IMR-90 (cell line): ENCODE measurements at regions not wholly inside any gene's neighbourhood (a gene's known extent, or its start where the extent isn't known, plus 50 kb on each side); places are given as distances from the start of the nearest gene placed in this dataset.

Experiments
- ATAC-seq: fragments of 200-7000 bp; cut with Tn5 transposase; 2 replicates; pipeline ENCODE4 v1.9.1; 2020; ENCODE audit warnings: low read depth, mild to moderate bottlenecking, moderate library complexity
- BruUV-seq: library from RNA; stranded (reverse); fragments of 400-500 nt; replicated peaks from 2 replicates; lab custom pipeline; 2021; lab: Mats Ljungman, UMichigan
- CTCF ChIA-PET: fragments of 300-600 bp; formaldehyde crosslinking; extraction: SDS; loops from one replicate; lab custom pipeline; 2021; ENCODE audit warnings: antibody characterized with exemption; lab: Yijun Ruan, JAX
- POLR2A ChIA-PET: fragments of 300-600 bp; sonication (Branson Sonifier 250); formaldehyde crosslinking; loops from one replicate; lab custom pipeline; 2022; ENCODE audit warnings: antibody characterized with exemption; ENCODE audit not compliant: unreplicated experiment; lab: Charles Lee
- DNase-seq: peaks from one replicate; pipeline ENCODE4 v3.0.0; 2013
- H2AFZ ChIP-seq: replicated peaks from 2 replicates; pipeline ENCODE3; 2013; ENCODE audit warnings: low read length, mild to moderate bottlenecking; ENCODE audit not compliant: poor library complexity
- H2AK5ac ChIP-seq: 2 replicates; pipeline ENCODE4 v1.6.1; 2013; ENCODE audit warnings: low read depth, low read length, inconsistent platforms
- H2AK9ac ChIP-seq: replicated peaks from 2 replicates; pipeline ENCODE3; 2013; ENCODE audit warnings: mild to moderate bottlenecking, low read depth, low read length, moderate library complexity; ENCODE audit not compliant: poor library complexity
- H2BK120ac ChIP-seq: 2 replicates; pipeline ENCODE4 v1.6.1; 2013; ENCODE audit warnings: low read depth, low read length, inconsistent platforms
- H2BK15ac ChIP-seq: 3 replicates; pipeline ENCODE4 v1.6.1; 2013; ENCODE audit warnings: low read depth, low read length, inconsistent platforms
- H2BK20ac ChIP-seq: 2 replicates; pipeline ENCODE4 v1.6.1; 2013; ENCODE audit warnings: low read depth, mild to moderate bottlenecking, inconsistent platforms, low read length, moderate library complexity
- H2BK5ac ChIP-seq: 2 replicates; pipeline ENCODE4 v1.6.1; 2013; ENCODE audit warnings: mild to moderate bottlenecking, low read depth, low read length, inconsistent platforms; ENCODE audit not compliant: poor library complexity, severe bottlenecking
- H3K14ac ChIP-seq: replicated peaks from 2 replicates; pipeline ENCODE4 v1.6.1; 2013; ENCODE audit warnings: low read depth, low read length, inconsistent platforms
- H3K18ac ChIP-seq: 2 replicates; pipeline ENCODE4 v1.6.1; 2013; ENCODE audit warnings: low read depth, low read length, control low read depth
- H3K23ac ChIP-seq: 2 replicates; pipeline ENCODE4 v1.6.1; 2013; ENCODE audit warnings: low read depth, low read length, inconsistent platforms
- H3K27ac ChIP-seq: 2 replicates; pipeline ENCODE4 v1.5.1; 2013; ENCODE audit warnings: mild to moderate bottlenecking, control low read depth, low read length; ENCODE audit not compliant: insufficient read depth
- H3K27me3 ChIP-seq: 2 replicates; pipeline ENCODE4 v1.6.1; 2013; ENCODE audit warnings: low read length; ENCODE audit not compliant: control insufficient read depth, insufficient read depth
- H3K36me3 ChIP-seq: 2 replicates; pipeline ENCODE4 v1.6.1; 2013; ENCODE audit warnings: low read length, mixed read lengths; ENCODE audit not compliant: control insufficient read depth, insufficient read depth
- H3K4ac ChIP-seq: 2 replicates; pipeline ENCODE4 v1.6.1; 2013; ENCODE audit warnings: low read depth, low read length, inconsistent platforms
- H3K4me1 ChIP-seq: 2 replicates; pipeline ENCODE4 v1.6.1; 2013; ENCODE audit warnings: low read length, mixed read lengths; ENCODE audit not compliant: control insufficient read depth, insufficient read depth
- H3K4me2 ChIP-seq: 2 replicates; pipeline ENCODE4 v1.6.1; 2013; ENCODE audit warnings: low read depth, mild to moderate bottlenecking, control low read depth, low read length, moderate library complexity
- H3K4me3 ChIP-seq: 2 replicates; pipeline ENCODE4 v1.5.1; 2013; ENCODE audit warnings: low read depth, mild to moderate bottlenecking, control low read depth, low read length, moderate library complexity; ENCODE audit not compliant: insufficient read depth
- H3K56ac ChIP-seq: 2 replicates; pipeline ENCODE4 v1.6.1; 2013; ENCODE audit warnings: low read length, inconsistent platforms; ENCODE audit not compliant: insufficient read depth; ENCODE audit errors: extremely low read depth
- H3K79me1 ChIP-seq, 2 experiments: 2 replicates each; pipeline ENCODE4 v1.6.1; 2013; ENCODE audit warnings: low read length in 2 of 2, inconsistent platforms in 1 of 2, low read depth in 1 of 2
- H3K9ac ChIP-seq: 2 replicates; pipeline ENCODE4 v1.6.1; 2013; ENCODE audit warnings: low read depth, low read length, control low read depth
- H3K9me1 ChIP-seq: 2 replicates; pipeline ENCODE4 v1.6.1; 2013; ENCODE audit warnings: low read length, inconsistent platforms; ENCODE audit not compliant: insufficient read depth
- H3K9me3 ChIP-seq: 2 replicates; pipeline ENCODE4 v1.6.1; 2013; ENCODE audit warnings: low read length; ENCODE audit not compliant: control insufficient read depth, insufficient read depth
- H4K20me1 ChIP-seq: 2 replicates; pipeline ENCODE4 v1.6.1; 2013; ENCODE audit warnings: low read length, inconsistent platforms; ENCODE audit not compliant: insufficient read depth
- H4K5ac ChIP-seq: 2 replicates; pipeline ENCODE4 v1.6.1; 2013; ENCODE audit warnings: mild to moderate bottlenecking, low read depth, low read length, control low read depth
- H4K8ac ChIP-seq, 2 experiments: 2 replicates each; pipeline ENCODE4 v1.6.1; 2013; ENCODE audit warnings: low read depth in 2 of 2, low read length in 2 of 2, control low read depth in 1 of 2, inconsistent platforms in 1 of 2
- H4K91ac ChIP-seq: 2 replicates; pipeline ENCODE4 v1.6.1; 2013; ENCODE audit warnings: low read depth, low read length, inconsistent platforms; ENCODE audit not compliant: insufficient read depth
- BHLHE40 ChIP-seq: fragments of 150-350 bp; IDR thresholded peaks from 2 replicates; pipeline ENCODE4 v1.6.1; 2016; ENCODE audit warnings: mild to moderate bottlenecking, low read depth, low read length
- CEBPB ChIP-seq: IDR thresholded peaks from 2 replicates; pipeline ENCODE4 v1.6.1; 2012; ENCODE audit warnings: low read depth, low read length, improper control_type of control experiment
- CHD1 ChIP-seq: IDR thresholded peaks from 2 replicates; pipeline ENCODE4 v1.6.1; 2012; ENCODE audit warnings: low read depth, low read length, improper control_type of control experiment
- CTCF ChIP-seq: conservative IDR thresholded peaks from 2 replicates; pipeline ENCODE4 v1.5.1; 2012; ENCODE audit warnings: mild to moderate bottlenecking, low read depth, low read length, improper control_type of control experiment
- FOS ChIP-seq: fragments of 150-350 bp; IDR thresholded peaks from 2 replicates; pipeline ENCODE4 v1.6.1; 2016; ENCODE audit warnings: low read depth, low read length
- MAFK ChIP-seq: IDR thresholded peaks from 2 replicates; pipeline ENCODE4 v1.6.1; 2012; ENCODE audit warnings: low read depth, low read length, improper control_type of control experiment
- MAZ ChIP-seq: IDR thresholded peaks from 2 replicates; pipeline ENCODE4 v1.6.1; 2012; ENCODE audit warnings: low read depth, mild to moderate bottlenecking, low read length, improper control_type of control experiment, moderate library complexity, borderline replicate concordance
- MXI1 ChIP-seq: IDR thresholded peaks from 2 replicates; pipeline ENCODE4 v1.6.1; 2012; ENCODE audit warnings: low read depth, mild to moderate bottlenecking, low read length, moderate library complexity, borderline replicate concordance
- NFE2L2 ChIP-seq: fragments of 150-350 bp; IDR thresholded peaks from 2 replicates; pipeline ENCODE4 v1.6.1; 2016; ENCODE audit warnings: low read depth, mild to moderate bottlenecking, low read length
- POLR2A ChIP-seq: IDR thresholded peaks from 2 replicates; pipeline ENCODE4 v1.6.1; 2012; ENCODE audit warnings: mild to moderate bottlenecking, low read depth, low read length
- RAD21 ChIP-seq: IDR thresholded peaks from 2 replicates; pipeline ENCODE4 v1.6.1; 2012; ENCODE audit warnings: low read length, improper control_type of control experiment
- RCOR1 ChIP-seq: IDR thresholded peaks from 2 replicates; pipeline ENCODE4 v1.6.1; 2012; ENCODE audit warnings: mild to moderate bottlenecking, low read length, improper control_type of control experiment; ENCODE audit not compliant: insufficient replicate concordance
- RFX5 ChIP-seq: IDR thresholded peaks from 2 replicates; pipeline ENCODE4 v1.8.0; 2012; ENCODE audit warnings: low read depth, mild to moderate bottlenecking, low read length, moderate library complexity
- SMC3 ChIP-seq: fragments of 150-350 bp; IDR thresholded peaks from 2 replicates; pipeline ENCODE4 v1.6.1; 2016; ENCODE audit warnings: low read depth, mild to moderate bottlenecking, antibody characterized with exemption, low read length, moderate library complexity
- USF2 ChIP-seq: fragments of 150-350 bp; IDR thresholded peaks from 2 replicates; pipeline ENCODE4 v1.6.1; 2017; ENCODE audit warnings: mild to moderate bottlenecking, antibody characterized with exemption, low read length, low read depth
- dilution Hi-C: fragments of 300-500 bp; cut with HindIII; formaldehyde crosslinking; loops from one replicate; pipeline ENCODE4 v1.14.3; 2018; ENCODE audit warnings: low sequenced_read_pairs; ENCODE audit not compliant: unreplicated experiment
- in situ Hi-C: fragments of 300-500 bp; cut with MboI; formaldehyde crosslinking; loops from 3 replicates; pipeline ENCODE4 v1.14.3; 2019; ENCODE audit warnings: low sequenced_read_pairs, inconsistent platforms, mixed read lengths
- intact Hi-C: fragments of 100-400 bp; cut with micrococcal nuclease; formaldehyde crosslinking; loops from 2 replicates; pipeline ENCODE4 v1.10.0; 2022
- TF ChIP-seq, protein P1 (sequence below): fragments of 150-350 bp; IDR thresholded peaks from 2 replicates; pipeline ENCODE4 v1.6.1; 2016; ENCODE audit warnings: low read depth, mild to moderate bottlenecking, low read length, moderate library complexity, borderline replicate concordance

DNA sequence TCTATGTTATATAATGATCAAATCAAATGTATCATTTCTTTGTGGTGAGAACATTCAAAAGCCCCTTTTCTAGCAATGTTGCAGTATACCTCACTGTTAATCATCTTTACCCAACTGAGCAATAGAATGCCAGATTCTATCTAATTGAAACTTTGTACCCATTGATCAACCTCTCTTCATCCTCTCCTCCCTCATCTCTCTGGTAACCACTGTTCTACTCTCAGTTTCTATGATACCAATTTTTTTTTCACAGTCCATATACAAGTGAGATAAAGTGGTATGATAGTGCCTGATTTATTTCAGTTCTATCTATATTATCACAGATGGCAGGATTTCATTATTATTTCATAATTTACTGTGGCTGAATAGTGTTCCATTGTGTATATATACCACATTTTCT, 209.8 kb downstream of the SPCS3 start:
- no TSS peak for BruUV-seq
- POLR2A ChIA-PET: no interaction called here
- intact Hi-C loops: no loop called here
- Histone ChIP-seq H2BK20ac (no peak overlapping the region), H3K56ac (no peak overlapping the region), H3K18ac (no peak overlapping the region), H4K91ac (no peak overlapping the region), H3K4me2 (no peak overlapping the region), H3K14ac (no peak overlapping the region), H3K27ac (no peak overlapping the region), H2BK5ac (no peak overlapping the region), H3K23ac (no peak overlapping the region), H4K8ac (no peak overlapping the region), H4K5ac (no peak overlapping the region), H2AK9ac (no peak overlapping the region), H3K4ac (no peak overlapping the region), H3K9me1 (no peaks in the 10 kb centered on the region), H3K36me3 (no peaks in the 10 kb centered on the region), H3K4me1 (peaks cover 3% of the 10 kb centered on the region; the same call in 1 of the 2 replicates), H3K9ac (no peak overlapping the region), H3K9me3 (no peaks in the 10 kb centered on the region), H2AK5ac (no peak overlapping the region), H4K20me1 (no peaks in the 10 kb centered on the region), H2BK15ac (no peak overlapping the region), H2BK120ac (no peak overlapping the region), H3K27me3 (no peaks in the 10 kb centered on the region), H3K4me3 (no peak overlapping the region), H3K79me1 (no peaks in the 10 kb centered on the region), H2AFZ (no peak overlapping the region)
- ATAC-seq (no peak), DNase-seq (no peak)
- dilution Hi-C loops: no loop called here
- in situ Hi-C loops: no loop called here
- CTCF ChIA-PET: no interaction called here
- TF ChIP-seq NFE2L2: no peak
- TF ChIP-seq MAZ: no peak
- TF ChIP-seq FOS: no peak
- no peak for TF ChIP-seq RCOR1
- TF ChIP-seq, protein P1, sequence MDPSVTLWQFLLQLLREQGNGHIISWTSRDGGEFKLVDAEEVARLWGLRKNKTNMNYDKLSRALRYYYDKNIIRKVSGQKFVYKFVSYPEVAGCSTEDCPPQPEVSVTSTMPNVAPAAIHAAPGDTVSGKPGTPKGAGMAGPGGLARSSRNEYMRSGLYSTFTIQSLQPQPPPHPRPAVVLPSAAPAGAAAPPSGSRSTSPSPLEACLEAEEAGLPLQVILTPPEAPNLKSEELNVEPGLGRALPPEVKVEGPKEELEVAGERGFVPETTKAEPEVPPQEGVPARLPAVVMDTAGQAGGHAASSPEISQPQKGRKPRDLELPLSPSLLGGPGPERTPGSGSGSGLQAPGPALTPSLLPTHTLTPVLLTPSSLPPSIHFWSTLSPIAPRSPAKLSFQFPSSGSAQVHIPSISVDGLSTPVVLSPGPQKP: no peak
- TF ChIP-seq MXI1: no peak
- no peak for TF ChIP-seq MAFK
- no peak for TF ChIP-seq SMC3
- TF ChIP-seq CHD1: no peak
- TF ChIP-seq BHLHE40: no peak
- no peak for TF ChIP-seq USF2
- TF ChIP-seq RAD21: no peak
- TF ChIP-seq RFX5: no peak
- no peak for TF ChIP-seq POLR2A
- TF ChIP-seq CEBPB: no peak
- no peak for TF ChIP-seq CTCF
